Osteoblast (primary cell): ENCODE measurements at regions not wholly inside any gene's neighbourhood (a gene's known extent, or its start where the extent isn't known, plus 50 kb on each side); places are given as distances from the start of the nearest gene placed in this dataset.

ENCODE experiments used
- DNase-seq: peaks from one replicate; pipeline ENCODE4 v3.0.0; 2011; ENCODE audit warnings: low spot score, mixed read lengths; ENCODE audit not compliant: insufficient read length; ENCODE audit errors: missing footprints
- H2AFZ ChIP-seq: 2 replicates; pipeline ENCODE4 v1.6.0; 2011; ENCODE audit warnings: mild to moderate bottlenecking, low read length
- H3K27ac ChIP-seq: 2 replicates; pipeline ENCODE4 v1.5.1; 2011; ENCODE audit warnings: mild to moderate bottlenecking, low read depth, low read length, moderate library complexity
- H3K27me3 ChIP-seq: 2 replicates; pipeline ENCODE4 v1.6.0; 2012; ENCODE audit warnings: mild to moderate bottlenecking, control low read depth, inconsistent platforms, low read length, moderate library complexity; ENCODE audit not compliant: insufficient read depth
- H3K36me3 ChIP-seq: 2 replicates; pipeline ENCODE4 v1.5.1; 2011; ENCODE audit warnings: mild to moderate bottlenecking, low read length, control low read depth, moderate library complexity; ENCODE audit not compliant: insufficient read depth
- H3K4me1 ChIP-seq: 2 replicates; pipeline ENCODE4 v1.5.1; 2011; ENCODE audit warnings: mild to moderate bottlenecking, low read length, control low read depth, moderate library complexity; ENCODE audit not compliant: insufficient read depth
- H3K4me2 ChIP-seq: 2 replicates; pipeline ENCODE4 v1.6.0; 2011; ENCODE audit warnings: mild to moderate bottlenecking, low read length; ENCODE audit not compliant: insufficient read depth
- H3K4me3 ChIP-seq: fragments of 200-600 bp; sonication (generic); 3 replicates; pipeline ENCODE4 v1.5.1; 2012; ENCODE audit warnings: mild to moderate bottlenecking, low read length, inconsistent platforms; ENCODE audit not compliant: insufficient read depth
- H3K79me2 ChIP-seq: 2 replicates; pipeline ENCODE4 v1.6.0; 2012; ENCODE audit warnings: mild to moderate bottlenecking, low read length, control low read depth, inconsistent platforms; ENCODE audit not compliant: insufficient read depth
- H3K9me3 ChIP-seq: 2 replicates; pipeline ENCODE4 v1.5.1; 2011; ENCODE audit warnings: low read depth, low read length, control low read depth
- H4K20me1 ChIP-seq: 2 replicates; pipeline ENCODE4 v1.6.0; 2012; ENCODE audit warnings: mild to moderate bottlenecking, low read length, control low read depth; ENCODE audit not compliant: insufficient read depth
- CTCF ChIP-seq: IDR thresholded peaks from 2 replicates; pipeline ENCODE4 v1.5.1; 2011; ENCODE audit warnings: mild to moderate bottlenecking, low read depth, low read length, moderate library complexity; ENCODE audit errors: extremely low read depth

GRCh38 chr17:28247671-28248555, 71.1 kb upstream of the TMEM97 start:
- Histone ChIP-seq H3K4me3 (no peak overlapping the region), H4K20me1 (no peaks in the 10 kb centered on the region), H3K9me3 (no peaks in the 10 kb centered on the region), H2AFZ (no peak overlapping the region), H3K27me3 (peaks cover 2% of the 10 kb centered on the region), H3K36me3 (no peaks in the 10 kb centered on the region), H3K79me2 (no peaks in the 10 kb centered on the region), H3K4me1 (peaks cover 9% of the 10 kb centered on the region), H3K27ac (no peak overlapping the region), H3K4me2 (no peak overlapping the region)
- no peak for DNase-seq
- TF ChIP-seq CTCF: no peak

- H2AFZ ChIP-seq: no peak overlapping the region
- H4K20me1 ChIP-seq: no peaks in the 10 kb centered on the region
- no peak overlapping the region for H3K4me3 ChIP-seq
- H3K27ac ChIP-seq: no peak overlapping the region
- peaks cover 9% of the 10 kb centered on the region for H3K4me1 ChIP-seq
- H3K27me3 ChIP-seq: peaks cover 2% of the 10 kb centered on the region
- no peaks in the 10 kb centered on the region for H3K36me3 ChIP-seq
- no peak for TF ChIP-seq CTCF
- H3K9me3 ChIP-seq: no peaks in the 10 kb centered on the region
- no peaks in the 10 kb centered on the region for H3K79me2 ChIP-seq
- no peak overlapping the region for H3K4me2 ChIP-seq
- no peak for DNase-seq
Observed at GRCh38 chr17:28249706-28250105, 69.3 kb upstream of the TMEM97 start.

GRCh38 chr17:28252436-28252835, 66.6 kb upstream of the TMEM97 start:
- Histone ChIP-seq H3K4me2 (no peak overlapping the region), H3K36me3 (no peaks in the 10 kb centered on the region), H3K27ac (no peak overlapping the region), H2AFZ (no peak overlapping the region), H3K27me3 (peaks cover 4% of the 10 kb centered on the region), H3K4me3 (no peak overlapping the region), H3K9me3 (no peaks in the 10 kb centered on the region), H3K79me2 (no peaks in the 10 kb centered on the region), H3K4me1 (peaks cover 9% of the 10 kb centered on the region), H4K20me1 (no peaks in the 10 kb centered on the region)
- TF ChIP-seq CTCF: no peak
- peak; percentile 90 for DNase-seq

- Histone ChIP-seq H3K36me3 (no peaks in the 10 kb centered on the region), H3K4me3 (no peak overlapping the region), H3K79me2 (no peaks in the 10 kb centered on the region), H2AFZ (no peak overlapping the region), H3K27me3 (peaks cover 11% of the 10 kb centered on the region), H3K4me2 (no peak overlapping the region), H3K9me3 (no peaks in the 10 kb centered on the region), H3K27ac (no peak overlapping the region), H3K4me1 (peaks cover 9% of the 10 kb centered on the region), H4K20me1 (no peaks in the 10 kb centered on the region)
- TF ChIP-seq CTCF: no peak
- DNase-seq: no peak
Observed at GRCh38 chr17:28253663-28254062, 65.3 kb upstream of the TMEM97 start.
